Caco-2 (cell line): ENCODE measurements at regions not wholly inside any gene's neighbourhood (a gene's known extent, or its start where the extent isn't known, plus 50 kb on each side); places are given as distances from the start of the nearest gene placed in this dataset.
A peak's percentile ranks its signal among the peaks of the same experiment; 100 is the strongest.

ENCODE experiments used
- BruUV-seq: library from RNA; stranded (reverse); fragments of 400-500 nt; replicated peaks from 2 replicates; lab custom pipeline; 2021; lab: Mats Ljungman, UMichigan
- CTCF ChIA-PET: fragments of 300-600 bp; sonication (Branson Sonifier 250); formaldehyde crosslinking; loops from one replicate; lab custom pipeline; 2022; ENCODE audit warnings: antibody characterized with exemption; lab: Charles Lee
- POLR2A ChIA-PET: fragments of 300-600 bp; sonication (Branson Sonifier 250); formaldehyde crosslinking; loops from one replicate; lab custom pipeline; 2022; ENCODE audit warnings: antibody characterized with exemption; lab: Charles Lee
- DNase-seq, 2 experiments: peaks; one replicate each; pipeline versions ENCODE4 v3.0.0 to v3.0.0-alpha.2; 2020 to 2022
- H3K27me3 ChIP-seq: replicated peaks from 2 replicates; pipeline ENCODE4 v1.6.0; 2011; ENCODE audit warnings: low read length; ENCODE audit not compliant: control insufficient read depth, insufficient read depth
- H3K36me3 ChIP-seq: 2 replicates; pipeline ENCODE4 v1.5.1; 2011; ENCODE audit warnings: low read length; ENCODE audit not compliant: control insufficient read depth, insufficient read depth
- H3K4me1 ChIP-seq: fragments of 250-450 bp; sonication (Bioruptor Pico); 2 replicates; pipeline ENCODE4 v1.5.1; 2020; ENCODE audit warnings: mild to moderate bottlenecking
- H3K4me3 ChIP-seq: 2 replicates; pipeline ENCODE4 v1.5.1; 2011; ENCODE audit warnings: low read depth, mild to moderate bottlenecking, control low read depth, low read length
- H3K9me3 ChIP-seq: fragments of 250-450 bp; sonication (Bioruptor Pico); 2 replicates; pipeline ENCODE4 v1.5.1; 2020; ENCODE audit warnings: mild to moderate bottlenecking, moderate library complexity
- H3K27ac Mint-ChIP-seq: one replicate; pipeline ENCODE4 v1.8.0; 2022; ENCODE audit warnings: mixed read lengths; ENCODE audit not compliant: unreplicated experiment
- H3K27me3 Mint-ChIP-seq: one replicate; pipeline ENCODE4 v1.8.0; 2022; ENCODE audit warnings: mixed read lengths; ENCODE audit not compliant: insufficient read depth, unreplicated experiment
- H3K36me3 Mint-ChIP-seq: one replicate; pipeline ENCODE4 v1.8.0; 2022; ENCODE audit warnings: mild to moderate bottlenecking, mixed read lengths; ENCODE audit not compliant: insufficient read depth, unreplicated experiment
- H3K4me1 Mint-ChIP-seq: one replicate; pipeline ENCODE4 v1.8.0; 2022; ENCODE audit warnings: low read depth, mixed read lengths; ENCODE audit not compliant: unreplicated experiment
- H3K4me3 Mint-ChIP-seq: one replicate; pipeline ENCODE4 v1.8.0; 2022; ENCODE audit warnings: mild to moderate bottlenecking, moderate library complexity, mixed read lengths; ENCODE audit not compliant: unreplicated experiment
- H3K9me3 Mint-ChIP-seq: one replicate; pipeline ENCODE4 v1.8.0; 2022; ENCODE audit warnings: mixed read lengths; ENCODE audit not compliant: unreplicated experiment
- CTCF ChIP-seq, 2 experiments: fragments of 200-600 bp in 1 of 2; IDR thresholded peaks; 1 replicate in 1 of 2; 2 replicates in 1 of 2; pipeline versions ENCODE4 v1.5.1 to v1.8.0; 2011 to 2022; ENCODE audit warnings: antibody characterized with exemption in 1 of 2, control low read depth in 1 of 2, inconsistent platforms in 1 of 2, low read depth in 1 of 2, low read length in 1 of 2, mild to moderate bottlenecking in 1 of 2, moderate library complexity in 1 of 2; ENCODE audit not compliant: insufficient read depth in 1 of 2, severe bottlenecking in 1 of 2, unreplicated experiment in 1 of 2
- intact Hi-C: fragments of 100-400 bp; cut with micrococcal nuclease; formaldehyde crosslinking; loops from one replicate; pipeline ENCODE4 v1.10.0; 2022; ENCODE audit not compliant: unreplicated experiment

GRCh38 chr2:104708967-104709366, 144.9 kb upstream of the POU3F3 start:
- ChIA-PET CTCF (no interaction called here), POLR2A (no interaction called here)
- H3K4me1 ChIP-seq = no peaks in the 10 kb centered on the region
- no peak overlapping the region for H3K4me3 ChIP-seq
- H3K9me3 ChIP-seq = no peaks in the 10 kb centered on the region
- no peaks in the 10 kb centered on the region for H3K36me3 Mint-ChIP-seq
- DNase-seq = no peak
- no peaks in the 10 kb centered on the region for H3K27me3 ChIP-seq
- H3K27me3 Mint-ChIP-seq = peaks cover 11% of the 10 kb centered on the region
- intact Hi-C loops = no loop called here
- no peaks in the 10 kb centered on the region for H3K4me1 Mint-ChIP-seq
- no peaks in the 10 kb centered on the region for H3K36me3 ChIP-seq
- no peak for TF ChIP-seq CTCF (IDR thresholded peaks at IDR 0.05; ENCODE audit: insufficient read depth in 1 of 2, low read depth in 1 of 2, low read length in 1 of 2, severe bottlenecking in 1 of 2, unreplicated experiment in 1 of 2)
- H3K9me3 Mint-ChIP-seq = no peaks in the 10 kb centered on the region
- H3K27ac Mint-ChIP-seq = no peak overlapping the region
- no TSS peak for BruUV-seq
- H3K4me3 Mint-ChIP-seq = no peak overlapping the region

GRCh38 chr2:104716061-104716460, 137.9 kb upstream of the POU3F3 start:
- Mint-ChIP-seq H3K27ac (no peak overlapping the region), H3K4me3 (no peak overlapping the region)
- POLR2A ChIA-PET = no interaction called here

GRCh38 chr2:104733226-104733943, 120.5 kb upstream of the POU3F3 start:
- no TSS peak for BruUV-seq
- H3K27me3 Mint-ChIP-seq = peaks cover 8% of the 10 kb centered on the region
- no peak overlapping the region for H3K27ac Mint-ChIP-seq
- Histone ChIP-seq H3K9me3 (no peaks in the 10 kb centered on the region), H3K4me3 (no peak overlapping the region), H3K27me3 (no peaks in the 10 kb centered on the region), H3K36me3 (no peaks in the 10 kb centered on the region), H3K4me1 (no peaks in the 10 kb centered on the region)
- H3K4me3 Mint-ChIP-seq = no peak overlapping the region
- no peaks in the 10 kb centered on the region for H3K4me1 Mint-ChIP-seq
- DNase-seq = peak; percentile 61 to 70
- intact Hi-C loops = no loop called here
- no peaks in the 10 kb centered on the region for H3K36me3 Mint-ChIP-seq
- ChIA-PET CTCF (no interaction called here), POLR2A (no interaction called here)
- TF ChIP-seq CTCF (IDR thresholded peaks at IDR 0.05; ENCODE audit: insufficient read depth in 1 of 2, low read depth in 1 of 2, low read length in 1 of 2, severe bottlenecking in 1 of 2, unreplicated experiment in 1 of 2) = peak; percentile 44 to 55
- H3K9me3 Mint-ChIP-seq = no peaks in the 10 kb centered on the region

More at GRCh38 chr2:104716061-104716460, 137.9 kb upstream of the POU3F3 start:
- CTCF ChIA-PET = no interaction called here
- H3K4me1 ChIP-seq = no peaks in the 10 kb centered on the region
- no peak for DNase-seq
- H3K4me1 Mint-ChIP-seq = no peaks in the 10 kb centered on the region
- H3K36me3 ChIP-seq = no peaks in the 10 kb centered on the region
- no peak for TF ChIP-seq CTCF (IDR thresholded peaks at IDR 0.05; ENCODE audit: insufficient read depth in 1 of 2, low read depth in 1 of 2, low read length in 1 of 2, severe bottlenecking in 1 of 2, unreplicated experiment in 1 of 2)
- no peak overlapping the region for H3K4me3 ChIP-seq
- no TSS peak for BruUV-seq
- H3K9me3 ChIP-seq = no peaks in the 10 kb centered on the region
- no peaks in the 10 kb centered on the region for H3K36me3 Mint-ChIP-seq
- intact Hi-C loops = no loop called here
- peaks cover 18% of the 10 kb centered on the region for H3K27me3 Mint-ChIP-seq
- no peaks in the 10 kb centered on the region for H3K27me3 ChIP-seq
- no peaks in the 10 kb centered on the region for H3K9me3 Mint-ChIP-seq
